ENCODE measurements at regions not wholly inside any gene's neighbourhood (a gene's known extent, or its start where the extent isn't known, plus 50 kb on each side); places are given as distances from the start of the nearest gene placed in this dataset.

DNA sequence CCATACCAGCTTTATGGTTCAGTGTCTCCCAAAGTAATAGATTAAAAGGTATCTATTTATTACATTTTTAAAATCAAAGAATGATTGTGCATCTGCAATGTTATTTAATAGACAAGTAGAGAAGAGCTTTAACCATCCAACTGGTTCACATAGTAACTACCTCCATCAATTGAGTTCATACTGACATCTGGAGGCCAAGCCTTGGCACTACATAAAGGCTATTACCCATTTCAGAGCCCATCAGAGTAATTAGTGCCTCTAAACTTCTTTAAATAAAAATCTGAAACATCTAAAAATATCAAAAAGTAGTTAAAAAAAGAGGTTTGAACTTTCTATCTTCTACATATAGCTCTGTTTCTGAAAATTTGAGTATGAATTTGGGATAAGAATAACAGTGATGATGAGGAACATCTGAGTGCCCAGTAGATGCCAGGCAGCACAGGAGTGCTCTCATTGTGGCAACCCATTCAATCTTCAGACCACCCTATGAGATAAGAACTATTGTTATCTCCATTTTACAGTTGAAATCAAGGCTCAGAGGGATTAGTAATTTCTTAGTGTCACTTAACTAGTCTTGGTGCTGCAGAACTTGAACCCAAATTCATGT lies 132.9 kb upstream of the DAAM1 start (continued):
- TF ChIP-seq, protein P1, sequence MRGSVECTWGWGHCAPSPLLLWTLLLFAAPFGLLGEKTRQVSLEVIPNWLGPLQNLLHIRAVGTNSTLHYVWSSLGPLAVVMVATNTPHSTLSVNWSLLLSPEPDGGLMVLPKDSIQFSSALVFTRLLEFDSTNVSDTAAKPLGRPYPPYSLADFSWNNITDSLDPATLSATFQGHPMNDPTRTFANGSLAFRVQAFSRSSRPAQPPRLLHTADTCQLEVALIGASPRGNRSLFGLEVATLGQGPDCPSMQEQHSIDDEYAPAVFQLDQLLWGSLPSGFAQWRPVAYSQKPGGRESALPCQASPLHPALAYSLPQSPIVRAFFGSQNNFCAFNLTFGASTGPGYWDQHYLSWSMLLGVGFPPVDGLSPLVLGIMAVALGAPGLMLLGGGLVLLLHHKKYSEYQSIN (CRISPR knock-in tag; IDR thresholded peaks at IDR 0.05; ENCODE audit: borderline replicate concordance): no peak
- TF ChIP-seq, protein P2, sequence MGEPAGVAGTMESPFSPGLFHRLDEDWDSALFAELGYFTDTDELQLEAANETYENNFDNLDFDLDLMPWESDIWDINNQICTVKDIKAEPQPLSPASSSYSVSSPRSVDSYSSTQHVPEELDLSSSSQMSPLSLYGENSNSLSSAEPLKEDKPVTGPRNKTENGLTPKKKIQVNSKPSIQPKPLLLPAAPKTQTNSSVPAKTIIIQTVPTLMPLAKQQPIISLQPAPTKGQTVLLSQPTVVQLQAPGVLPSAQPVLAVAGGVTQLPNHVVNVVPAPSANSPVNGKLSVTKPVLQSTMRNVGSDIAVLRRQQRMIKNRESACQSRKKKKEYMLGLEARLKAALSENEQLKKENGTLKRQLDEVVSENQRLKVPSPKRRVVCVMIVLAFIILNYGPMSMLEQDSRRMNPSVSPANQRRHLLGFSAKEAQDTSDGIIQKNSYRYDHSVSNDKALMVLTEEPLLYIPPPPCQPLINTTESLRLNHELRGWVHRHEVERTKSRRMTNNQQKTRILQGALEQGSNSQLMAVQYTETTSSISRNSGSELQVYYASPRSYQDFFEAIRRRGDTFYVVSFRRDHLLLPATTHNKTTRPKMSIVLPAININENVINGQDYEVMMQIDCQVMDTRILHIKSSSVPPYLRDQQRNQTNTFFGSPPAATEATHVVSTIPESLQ (CRISPR knock-in tag; conservative IDR thresholded peaks at IDR 0.05): no peak

DNA sequence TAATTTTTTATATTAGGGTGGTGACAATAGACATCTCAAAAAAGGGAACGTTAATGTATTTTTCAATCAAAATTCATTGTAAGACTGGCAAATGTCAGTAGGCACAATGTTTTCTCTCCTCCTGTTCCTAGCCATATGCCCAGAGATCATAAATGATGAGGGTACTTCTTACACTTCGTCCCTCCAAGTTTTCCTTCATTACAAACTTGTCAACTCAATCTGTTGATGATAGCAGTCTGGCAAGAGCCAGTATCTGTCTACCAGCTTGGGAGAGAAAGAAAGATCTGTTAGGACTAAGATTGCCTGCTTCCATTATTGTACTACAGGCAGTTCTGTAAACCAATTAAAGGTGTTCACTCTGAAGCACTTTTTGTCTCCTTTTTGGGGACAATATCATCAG lies 130.9 kb upstream of the DAAM1 start:
- no peak for FAIRE-seq
- BruUV-seq (replicated peaks): no TSS peak
- no peak overlapping the region for H2AFZ ChIP-seq (ENCODE audit: low read length)
- no peaks in the 10 kb centered on the region for H3K9me3 ChIP-seq (ENCODE audit: low read length)
- intact Hi-C loops (cut with micrococcal nuclease; ENCODE audit: unreplicated experiment) (no loop called here), in situ Hi-C loops (cut with HindIII; ENCODE audit: extremely low pct_ligation_motif_present, low pct_unique_long_range_greater_than_20kb) (loop anchor here (10.0 kb wide), 1 partner anchor 553 kb away; no protein-coding TSS in a partner anchor)
- no peaks in the 10 kb centered on the region for H3K27me3 ChIP-seq (ENCODE audit: control insufficient read depth in 1 of 2, insufficient read depth in 2 of 2, low read length in 2 of 2)
- H3K4me1 ChIP-seq (ENCODE audit: insufficient read depth, low read length): no peaks in the 10 kb centered on the region
- no peak for DNase-seq (ENCODE audit: low spot score)
- ChIA-PET CTCF (ENCODE audit: low intra/inter-chr PET ratio, low total read pairs) (no interaction called here), POLR2A (no interaction called here)
- H3K27ac ChIP-seq (ENCODE audit: extremely low read length, insufficient read depth, low read length): no peak overlapping the region
- H4K20me1 ChIP-seq (ENCODE audit: insufficient read depth, low read length): no peaks in the 10 kb centered on the region
- H3K4me2 ChIP-seq (ENCODE audit: low read depth, low read length): no peak overlapping the region
- H3K36me3 ChIP-seq (replicated peaks in 1 of 2; ENCODE audit: control insufficient read depth in 1 of 2, insufficient read depth in 2 of 2, low read length in 2 of 2): no peaks in the 10 kb centered on the region
- no peaks in the 10 kb centered on the region for H3K79me2 ChIP-seq (ENCODE audit: insufficient read depth, low read length)
- no peak for ATAC-seq
- WGBS (ENCODE audit: low lambda C conversion rate): 4% methylated on average over 2 of the region's 2 CpGs
- no peak overlapping the region for H3K4me3 ChIP-seq (replicated peaks in 1 of 3; ENCODE audit: insufficient read depth in 1 of 3, low read depth in 2 of 3, low read length in 3 of 3)
- no peak overlapping the region for H3K9ac ChIP-seq (ENCODE audit: insufficient read depth, low read depth, low read length)
- TF ChIP-seq ZNF234 (CRISPR knock-in tag; conservative IDR thresholded peaks at IDR 0.05) (no peak), ZBTB1 (CRISPR knock-in tag; IDR thresholded peaks at IDR 0.05; ENCODE audit: borderline replicate concordance) (no peak), MATR3 (CRISPR knock-in tag; IDR thresholded peaks at IDR 0.05) (no peak), HES4 (CRISPR knock-in tag; IDR thresholded peaks at IDR 0.05; ENCODE audit: borderline replicate concordance) (no peak), FOXC1 (CRISPR knock-in tag; IDR thresholded peaks at IDR 0.05; ENCODE audit: borderline replicate concordance) (no peak), ZNF124 (CRISPR knock-in tag; IDR thresholded peaks at IDR 0.05) (no peak), SIN3A (IDR thresholded peaks at IDR 0.05; ENCODE audit: borderline replicate concordance, low read depth, low read length) (no peak), RARA (CRISPR knock-in tag; IDR thresholded peaks at IDR 0.05) (no peak), ZNF441 (CRISPR knock-in tag; IDR thresholded peaks at IDR 0.05; ENCODE audit: borderline replicate concordance) (no peak), TAF15 (IDR thresholded peaks at IDR 0.05; ENCODE audit: low read depth, low read length, poor library complexity, severe bottlenecking) (no peak), NFYB (CRISPR knock-in tag; IDR thresholded peaks at IDR 0.05) (no peak), ZNF329 (CRISPR knock-in tag; IDR thresholded peaks at IDR 0.05; ENCODE audit: low read depth) (no peak), U2AF1 (optimal IDR thresholded peaks at IDR 0.05; ENCODE audit: low read depth, low read length) (no peak), NR1H2 (CRISPR knock-in tag; IDR thresholded peaks at IDR 0.05; ENCODE audit: borderline replicate concordance, low read depth) (no peak), ZBTB20 (CRISPR knock-in tag; IDR thresholded peaks at IDR 0.05; ENCODE audit: borderline replicate concordance, low read depth) (no peak), ZNF790 (CRISPR knock-in tag; IDR thresholded peaks at IDR 0.05; ENCODE audit: borderline replicate concordance) (no peak)
- TF ChIP-seq, protein P3, sequence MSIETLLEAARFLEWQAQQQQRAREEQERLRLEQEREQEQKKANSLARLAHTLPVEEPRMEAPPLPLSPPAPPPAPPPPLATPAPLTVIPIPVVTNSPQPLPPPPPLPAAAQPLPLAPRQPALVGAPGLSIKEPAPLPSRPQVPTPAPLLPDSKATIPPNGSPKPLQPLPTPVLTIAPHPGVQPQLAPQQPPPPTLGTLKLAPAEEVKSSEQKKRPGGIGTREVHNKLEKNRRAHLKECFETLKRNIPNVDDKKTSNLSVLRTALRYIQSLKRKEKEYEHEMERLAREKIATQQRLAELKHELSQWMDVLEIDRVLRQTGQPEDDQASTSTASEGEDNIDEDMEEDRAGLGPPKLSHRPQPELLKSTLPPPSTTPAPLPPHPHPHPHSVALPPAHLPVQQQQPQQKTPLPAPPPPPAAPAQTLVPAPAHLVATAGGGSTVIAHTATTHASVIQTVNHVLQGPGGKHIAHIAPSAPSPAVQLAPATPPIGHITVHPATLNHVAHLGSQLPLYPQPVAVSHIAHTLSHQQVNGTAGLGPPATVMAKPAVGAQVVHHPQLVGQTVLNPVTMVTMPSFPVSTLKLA (IDR thresholded peaks at IDR 0.05): no peak

Measured in HepG2 (cell line).